Stimulated activated CD4-positive, alpha-beta T cell treated with anti-CD3 and anti-CD28 coated beads, Interleukin-1b, Interleukin-23, amount 100 ng/mL, for 4 hours (primary cell): ENCODE measurements at regions not wholly inside any gene's neighbourhood (a gene's known extent, or its start where the extent isn't known, plus 50 kb on each side); places are given as distances from the start of the nearest gene placed in this dataset.

Experiments used
- DNase-seq, 2 donors: peaks; one replicate each; pipeline ENCODE4 v3.0.0-alpha.2; 2020; ENCODE audit warnings: low read depth in 2 of 2

DNA sequence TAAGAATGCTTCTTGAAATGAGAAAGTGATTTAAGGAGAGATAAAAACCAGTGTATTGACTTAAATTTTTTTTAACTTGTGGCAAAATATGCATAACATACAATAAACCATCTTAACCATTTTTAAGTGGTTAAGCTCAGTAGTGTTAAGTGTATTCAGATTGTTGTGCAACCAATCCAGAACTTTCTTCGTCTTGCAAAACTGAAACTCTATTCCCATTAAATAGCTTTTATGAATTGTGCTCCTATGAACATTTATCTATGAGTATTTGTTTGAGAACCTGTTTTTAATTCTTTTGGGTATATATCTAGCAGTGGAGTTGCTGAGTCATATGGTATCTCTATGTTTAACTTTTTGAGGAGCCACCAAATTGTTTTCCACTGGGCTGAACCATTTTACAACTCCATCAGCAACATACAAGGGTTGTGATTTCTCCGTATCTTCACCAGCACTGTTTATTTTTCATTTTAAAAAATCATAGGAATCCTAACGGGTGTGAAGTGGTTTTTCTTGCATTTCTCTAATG lies 76.6 kb upstream of the ACTBL2 start:
- no peak for DNase-seq

DNA sequence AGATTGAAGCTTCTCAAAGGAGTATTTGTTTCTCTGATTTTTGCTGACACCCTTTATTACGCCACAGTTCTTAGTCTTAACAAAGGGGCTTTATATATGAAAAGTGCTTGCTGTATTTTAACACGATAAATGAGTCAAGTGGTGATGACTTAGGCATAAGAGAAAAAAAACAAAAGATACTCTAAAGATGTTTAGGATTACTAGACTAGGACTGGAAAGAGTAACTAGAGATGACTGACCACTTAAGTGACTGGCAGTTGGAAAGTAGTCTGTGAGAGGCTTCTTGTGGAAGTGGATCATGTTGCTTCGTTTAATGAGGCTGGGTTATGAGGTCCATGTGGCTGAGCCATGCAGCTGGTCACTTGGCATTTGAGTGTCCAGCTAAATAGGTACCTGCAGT lies 69.4 kb upstream of the ACTBL2 start:
- no peak for DNase-seq

DNA sequence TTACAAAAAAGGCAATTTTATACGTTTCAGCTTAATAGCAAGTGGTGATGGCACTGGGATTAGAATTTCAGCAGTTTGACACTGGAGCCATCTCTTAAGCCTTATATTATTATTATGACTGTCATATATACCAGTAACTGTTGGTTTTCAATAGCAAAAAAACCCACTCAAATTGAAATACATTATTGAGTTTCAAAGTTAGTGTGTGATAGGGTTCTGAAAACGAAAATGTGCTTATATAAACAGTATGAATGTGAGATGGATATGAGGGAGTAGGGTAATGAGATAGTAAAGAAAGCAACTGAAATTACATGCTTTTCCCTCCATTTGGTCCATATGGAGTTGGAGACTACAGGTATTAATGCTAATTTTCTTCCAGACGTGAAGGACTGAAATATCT lies 68.6 kb upstream of the ACTBL2 start:
- no peak for DNase-seq

DNA sequence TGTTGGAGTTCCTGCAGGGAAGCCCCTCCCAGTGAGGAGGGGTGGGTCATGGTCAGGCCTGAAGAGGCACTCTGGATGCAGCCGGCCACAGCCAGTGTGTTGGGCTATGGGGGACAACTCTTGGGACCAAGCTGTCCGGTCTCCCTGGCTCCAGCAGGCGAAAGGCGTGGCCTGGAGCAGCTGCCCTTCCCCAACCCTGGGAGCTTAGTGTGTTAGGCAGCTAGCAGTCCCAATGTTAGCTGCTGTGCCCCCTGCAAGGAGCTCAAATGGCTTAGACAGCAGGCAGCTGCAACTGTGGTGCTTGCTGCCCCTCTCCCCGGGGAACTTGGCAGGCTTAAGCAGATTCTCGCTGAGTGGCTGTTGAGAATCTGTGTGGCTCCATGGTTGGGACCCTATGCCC lies 67.5 kb upstream of the ACTBL2 start:
- no peak for DNase-seq

DNA sequence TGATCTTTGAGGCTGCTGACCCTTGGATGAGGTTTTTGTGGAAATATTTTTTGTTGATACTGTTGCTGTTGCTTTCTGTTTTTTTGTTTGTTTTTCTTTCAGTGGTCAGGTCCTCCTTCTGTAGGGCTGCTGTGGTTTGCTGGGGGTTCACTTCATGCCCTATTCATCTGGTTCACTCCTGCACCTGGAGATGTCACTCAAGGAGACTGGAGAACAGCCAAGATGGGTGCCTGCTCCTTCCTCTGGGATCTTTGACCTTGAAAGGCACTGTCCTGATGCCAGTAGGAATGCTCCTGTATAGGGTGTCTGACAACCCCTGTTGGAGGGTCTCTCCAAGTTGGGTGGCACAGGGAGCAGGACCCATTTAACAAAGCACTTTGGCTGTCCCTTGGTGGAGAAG lies 67.0 kb upstream of the ACTBL2 start:
- no peak for DNase-seq

DNA sequence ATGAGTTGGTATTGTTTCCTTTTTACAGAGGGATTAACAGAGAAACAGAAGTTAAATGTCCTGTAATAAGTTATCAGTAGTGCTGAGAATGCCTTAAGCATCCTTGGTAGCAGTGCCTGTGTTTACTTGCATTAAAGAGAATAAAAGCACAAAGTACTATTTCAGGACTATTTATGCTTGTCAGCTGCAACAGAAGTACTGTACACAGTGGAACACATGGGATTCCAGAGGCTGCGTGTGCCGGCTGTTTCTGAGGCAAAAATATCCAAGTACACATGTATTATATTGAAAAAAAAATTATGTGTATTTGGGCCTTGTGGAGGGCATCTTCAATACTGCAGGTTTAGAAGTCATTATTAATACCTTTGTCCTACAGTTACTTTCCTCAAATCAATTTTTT lies 58.2 kb upstream of the ACTBL2 start:
- DNase-seq, result no peak

DNA sequence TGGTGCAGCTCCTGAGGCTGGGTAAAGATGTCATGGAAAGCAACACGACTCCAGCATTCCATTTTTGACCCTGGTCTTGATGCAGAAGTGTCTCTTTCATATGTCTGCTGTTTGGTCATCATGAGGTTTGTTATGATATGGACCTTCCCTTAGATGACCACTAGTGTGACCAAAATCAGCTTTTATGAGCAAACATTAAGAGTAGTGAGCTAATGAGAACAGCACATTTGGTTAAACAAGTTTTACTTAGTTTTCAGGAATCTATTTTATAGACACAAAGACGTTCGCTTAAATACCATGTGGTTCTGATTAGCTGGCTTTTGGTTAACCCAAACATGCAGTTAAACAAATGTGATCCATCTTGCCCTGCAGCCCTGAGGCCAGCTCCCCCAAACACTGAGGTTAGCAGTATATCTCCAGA lies 56.7 kb upstream of the ACTBL2 start:
- DNase-seq, result no peak

DNA sequence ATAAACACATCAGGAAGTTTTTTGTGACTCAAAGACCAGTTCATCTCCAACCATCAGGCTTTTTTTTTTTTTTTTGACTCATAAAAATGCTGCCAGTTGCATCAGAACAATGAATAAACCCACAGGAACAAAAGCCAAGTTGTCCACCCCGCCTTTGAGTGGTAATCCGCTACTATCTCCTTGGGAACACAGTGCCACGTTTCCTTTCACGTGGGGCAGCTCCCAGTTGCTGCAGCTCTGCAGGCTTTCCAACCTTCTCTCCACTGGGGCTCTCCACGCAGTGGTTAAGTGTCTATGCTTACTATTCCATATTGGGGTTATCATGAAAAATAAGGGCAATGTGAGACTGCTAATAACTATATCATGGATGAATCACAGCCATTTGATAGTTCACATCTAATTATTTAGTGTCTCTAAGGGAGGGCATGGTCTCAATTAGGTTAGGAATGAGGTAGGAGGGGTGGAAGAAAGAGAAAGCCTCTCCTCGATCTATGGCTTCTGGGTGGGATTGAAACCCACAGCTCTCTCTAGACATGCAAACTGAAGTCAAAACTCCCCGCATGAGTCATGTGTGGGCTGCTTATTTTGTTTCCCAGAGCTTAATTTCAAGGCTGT lies 55.8 kb upstream of the ACTBL2 start:
- no peak for DNase-seq

DNA sequence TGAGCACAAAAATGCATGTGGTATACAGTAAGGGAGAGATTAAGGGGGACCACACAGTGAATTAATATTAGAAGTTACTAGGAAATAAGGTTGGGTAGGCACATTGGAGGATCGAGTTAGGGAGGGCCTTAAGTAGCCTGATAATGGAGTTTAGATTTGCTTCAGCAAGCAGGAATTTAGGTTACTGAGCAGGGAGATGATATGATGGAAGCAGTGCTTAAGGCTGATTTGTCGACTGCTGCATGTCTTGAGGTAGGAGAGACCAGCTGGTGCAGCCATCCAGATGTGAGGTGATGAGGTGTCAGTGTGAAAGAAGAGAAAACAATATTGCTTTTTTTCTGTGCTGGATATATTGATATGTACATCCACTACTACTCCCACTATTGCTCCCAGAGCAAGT lies 55.2 kb upstream of the ACTBL2 start:
- DNase-seq, result no peak

DNA sequence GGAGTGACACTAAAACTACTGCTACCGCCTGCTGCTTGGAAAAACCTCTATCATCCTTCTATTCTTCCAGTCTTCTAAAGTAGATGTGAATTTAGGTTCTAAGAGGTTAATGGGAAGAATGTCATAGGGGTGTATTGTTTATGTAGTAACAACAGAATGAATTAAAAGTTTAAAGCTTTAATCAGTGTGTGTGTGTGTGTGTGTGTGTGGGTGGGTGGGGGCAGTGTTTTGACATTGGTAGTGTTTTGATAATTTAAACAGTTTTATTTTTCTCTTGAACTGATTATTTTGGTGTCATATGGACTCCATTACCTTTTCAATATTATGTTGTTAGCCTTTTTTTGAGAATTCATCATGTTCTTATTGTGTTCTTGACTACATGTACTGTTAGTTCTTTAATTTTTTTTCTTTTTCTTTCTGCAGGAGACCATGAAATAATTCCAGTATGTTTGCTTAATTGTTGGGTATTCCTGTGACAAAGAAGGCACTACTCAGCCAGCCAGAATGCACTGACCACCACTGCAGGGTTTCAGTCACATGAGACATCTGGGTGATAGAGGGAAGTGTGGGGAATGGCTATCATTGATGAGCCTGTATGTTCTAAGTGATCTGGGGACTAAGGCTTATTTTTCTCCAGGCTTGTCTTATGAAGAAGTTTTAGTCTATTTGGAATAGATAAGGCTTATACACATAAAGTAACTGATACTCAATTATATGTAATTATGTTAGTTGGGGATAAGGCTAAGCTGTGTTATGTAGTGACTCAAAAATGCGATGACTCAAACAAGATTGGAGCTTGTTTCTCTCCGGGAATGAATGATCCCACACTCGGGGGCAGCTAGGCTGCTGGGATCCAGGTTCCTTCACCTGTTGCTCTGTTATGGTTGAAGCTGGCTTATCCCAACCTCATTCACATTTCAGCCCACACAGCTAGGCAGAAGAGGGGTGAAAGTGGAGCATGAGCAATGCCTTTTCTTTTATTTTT lies 50.2 kb upstream of the ACTBL2 start:
- no peak for DNase-seq
